ENCODE measurements at regions not wholly inside any gene's neighbourhood (a gene's known extent, or its start where the extent isn't known, plus 50 kb on each side); places are given as distances from the start of the nearest gene placed in this dataset.
A peak's percentile ranks its signal among the peaks of the same experiment; 100 is the strongest.

GRCh38 chr10:58970160-58970915 is 206.1 kb upstream of the PHYHIPL start:
- no peak for DNase-seq
- Histone ChIP-seq H3K27ac (no peak overlapping the region), H3K27me3 (ENCODE audit: insufficient read depth, low read depth, severe bottlenecking) (no peaks in the 10 kb centered on the region), H3K36me3 (no peaks in the 10 kb centered on the region), H3K4me3 (ENCODE audit: low read depth, low read length) (no peak overlapping the region), H3K9me3 (ENCODE audit: severe bottlenecking) (no peaks in the 10 kb centered on the region)
- TF ChIP-seq CTCF (IDR thresholded peaks at IDR 0.05; ENCODE audit: low read depth, low read length) = no peak

GRCh38 chr10:58971211-58971610 is 205.2 kb upstream of the PHYHIPL start:
- no peak overlapping the region for H3K4me3 ChIP-seq (ENCODE audit: low read depth, low read length)
- no peaks in the 10 kb centered on the region for H3K9me3 ChIP-seq (ENCODE audit: severe bottlenecking)
- no peak for DNase-seq
- no peak overlapping the region for H3K27ac ChIP-seq
- TF ChIP-seq CTCF (IDR thresholded peaks at IDR 0.05; ENCODE audit: low read depth, low read length) = no peak
- no peaks in the 10 kb centered on the region for H3K36me3 ChIP-seq
- H3K27me3 ChIP-seq (ENCODE audit: insufficient read depth, low read depth, severe bottlenecking) = no peaks in the 10 kb centered on the region

GRCh38 chr10:58971796-58972491 is 204.5 kb upstream of the PHYHIPL start:
- H3K36me3 ChIP-seq = no peaks in the 10 kb centered on the region
- H3K27me3 ChIP-seq (ENCODE audit: insufficient read depth, low read depth, severe bottlenecking) = no peaks in the 10 kb centered on the region
- no peak overlapping the region for H3K4me3 ChIP-seq (ENCODE audit: low read depth, low read length)
- DNase-seq = no peak
- no peak for TF ChIP-seq CTCF (IDR thresholded peaks at IDR 0.05; ENCODE audit: low read depth, low read length)
- H3K27ac ChIP-seq = no peak overlapping the region
- no peaks in the 10 kb centered on the region for H3K9me3 ChIP-seq (ENCODE audit: severe bottlenecking)

- Histone ChIP-seq H3K27ac (no peak overlapping the region), H3K9me3 (ENCODE audit: severe bottlenecking) (no peaks in the 10 kb centered on the region), H3K27me3 (ENCODE audit: insufficient read depth, low read depth, severe bottlenecking) (no peaks in the 10 kb centered on the region), H3K4me3 (ENCODE audit: low read depth, low read length) (no peak overlapping the region), H3K36me3 (no peaks in the 10 kb centered on the region)
- peak; percentile 66 for DNase-seq
- no peak for TF ChIP-seq CTCF (IDR thresholded peaks at IDR 0.05; ENCODE audit: low read depth, low read length)
Measured at GRCh38 chr10:58972576-58973234, 203.7 kb upstream of the PHYHIPL start.

- no peak for TF ChIP-seq CTCF (IDR thresholded peaks at IDR 0.05; ENCODE audit: low read depth, low read length)
- H3K4me3 ChIP-seq (ENCODE audit: low read depth, low read length) = no peak overlapping the region
- H3K27ac ChIP-seq = no peak overlapping the region
- H3K27me3 ChIP-seq (ENCODE audit: insufficient read depth, low read depth, severe bottlenecking) = no peaks in the 10 kb centered on the region
- DNase-seq = no peak
- H3K36me3 ChIP-seq = no peaks in the 10 kb centered on the region
- H3K9me3 ChIP-seq (ENCODE audit: severe bottlenecking) = no peaks in the 10 kb centered on the region
Measured at GRCh38 chr10:58973235-58973595, 203.2 kb upstream of the PHYHIPL start.
